LNCAP (cell line): ENCODE measurements at regions not wholly inside any gene's neighbourhood (a gene's known extent, or its start where the extent isn't known, plus 50 kb on each side); places are given as distances from the start of the nearest gene placed in this dataset.

Experiments used
- CTCF ChIP-seq: fragments of 450-650 bp; IDR thresholded peaks from 2 replicates; pipeline ENCODE4 v1.5.1; 2017; ENCODE audit warnings: mild to moderate bottlenecking

GRCh38 chr10:44008917-44009709 lies 360.4 kb upstream of the ZNF32 start:
- TF ChIP-seq CTCF: no peak

- TF ChIP-seq CTCF: no peak
Observed at GRCh38 chr10:44008270-44008916, 359.7 kb upstream of the ZNF32 start.

- TF ChIP-seq CTCF: no peak
Observed at GRCh38 chr10:44006771-44007170, 358.1 kb upstream of the ZNF32 start.

- no peak for TF ChIP-seq CTCF
Observed at GRCh38 chr10:44005788-44006099, 357.1 kb upstream of the ZNF32 start.

- no peak for TF ChIP-seq CTCF
Observed at GRCh38 chr10:44004913-44005787, 356.5 kb upstream of the ZNF32 start.

GRCh38 chr10:43998021-43998809 lies 349.5 kb upstream of the ZNF32 start:
- no peak for TF ChIP-seq CTCF

GRCh38 chr10:43997330-43997729 lies 348.6 kb upstream of the ZNF32 start:
- no peak for TF ChIP-seq CTCF
